ENCODE measurements at regions not wholly inside any gene's neighbourhood (a gene's known extent, or its start where the extent isn't known, plus 50 kb on each side); places are given as distances from the start of the nearest gene placed in this dataset.

- Histone ChIP-seq H3K4me3 (no peak overlapping the region), H3K4me1 (replicated peaks) (no peaks in the 10 kb centered on the region), H3K27ac (no peak overlapping the region), H3K9me3 (no peaks in the 10 kb centered on the region), H3K27me3 (replicated peaks; ENCODE audit: insufficient read depth) (no peaks in the 10 kb centered on the region), H3K36me3 (no peaks in the 10 kb centered on the region)
- no peak for TF ChIP-seq CTCF (IDR thresholded peaks at IDR 0.05)
- no peak for TF ChIP-seq POLR2A (IDR thresholded peaks at IDR 0.05)
- TF ChIP-seq POLR2AphosphoS5 (IDR thresholded peaks at IDR 0.05) = no peak
- DNase-seq (ENCODE audit: low spot score) = no peak
- intact Hi-C loops (cut with DNase I) = no loop called here
- WGBS = 46% methylated on average over 6 of the region's 6 CpGs
Observed at GRCh38 chr4:32519060-32519459, 1798.9 kb downstream of the PCDH7 start.

- TF ChIP-seq POLR2AphosphoS5 (IDR thresholded peaks at IDR 0.05) (no peak), CTCF (IDR thresholded peaks at IDR 0.05) (no peak), POLR2A (IDR thresholded peaks at IDR 0.05) (no peak)
- DNase-seq (ENCODE audit: low spot score) = no peak
- Histone ChIP-seq H3K4me1 (replicated peaks) (no peaks in the 10 kb centered on the region), H3K9me3 (no peaks in the 10 kb centered on the region), H3K27me3 (replicated peaks; ENCODE audit: insufficient read depth) (no peaks in the 10 kb centered on the region), H3K36me3 (no peaks in the 10 kb centered on the region), H3K4me3 (no peak overlapping the region), H3K27ac (no peak overlapping the region)
- intact Hi-C loops (cut with DNase I) = no loop called here
Observed at GRCh38 chr4:32525420-32525819, 1805.3 kb downstream of the PCDH7 start.

- intact Hi-C loops (cut with DNase I) = no loop called here
- TF ChIP-seq POLR2A (IDR thresholded peaks at IDR 0.05) (no peak), CTCF (IDR thresholded peaks at IDR 0.05) (no peak), POLR2AphosphoS5 (IDR thresholded peaks at IDR 0.05) (no peak)
Observed at GRCh38 chr4:32544846-32545245, 1824.7 kb downstream of the PCDH7 start.

GRCh38 chr4:32551943-32552342 is 1831.8 kb downstream of the PCDH7 start:
- no peak overlapping the region for H3K27ac ChIP-seq
- no peaks in the 10 kb centered on the region for H3K27me3 ChIP-seq (replicated peaks; ENCODE audit: insufficient read depth)
- no peak overlapping the region for H3K4me3 ChIP-seq
- no peaks in the 10 kb centered on the region for H3K36me3 ChIP-seq
- H3K9me3 ChIP-seq = no peaks in the 10 kb centered on the region
- H3K4me1 ChIP-seq (replicated peaks) = no peaks in the 10 kb centered on the region
- DNase-seq (ENCODE audit: low spot score) = no peak
- no peak for TF ChIP-seq CTCF (IDR thresholded peaks at IDR 0.05)
- TF ChIP-seq POLR2AphosphoS5 (IDR thresholded peaks at IDR 0.05) = no peak
- intact Hi-C loops (cut with DNase I) = no loop called here

More at GRCh38 chr4:32544846-32545245, 1824.7 kb downstream of the PCDH7 start:
- no peak overlapping the region for H3K27ac ChIP-seq
- 97% methylated on average over 3 of the region's 3 CpGs for WGBS
- H3K9me3 ChIP-seq = no peaks in the 10 kb centered on the region
- H3K27me3 ChIP-seq (replicated peaks; ENCODE audit: insufficient read depth) = no peaks in the 10 kb centered on the region
- H3K4me3 ChIP-seq = no peak overlapping the region
- no peaks in the 10 kb centered on the region for H3K4me1 ChIP-seq (replicated peaks)
- no peak for DNase-seq (ENCODE audit: low spot score)
- H3K36me3 ChIP-seq = no peaks in the 10 kb centered on the region

- TF ChIP-seq POLR2A (IDR thresholded peaks at IDR 0.05) (no peak), POLR2AphosphoS5 (IDR thresholded peaks at IDR 0.05) (no peak), CTCF (IDR thresholded peaks at IDR 0.05) (no peak)
- Histone ChIP-seq H3K27me3 (replicated peaks; ENCODE audit: insufficient read depth) (no peaks in the 10 kb centered on the region), H3K36me3 (no peaks in the 10 kb centered on the region), H3K9me3 (no peaks in the 10 kb centered on the region), H3K27ac (no peak overlapping the region), H3K4me3 (no peak overlapping the region), H3K4me1 (replicated peaks) (no peaks in the 10 kb centered on the region)
- 11% methylated on average over 5 of the region's 5 CpGs for WGBS
- intact Hi-C loops (cut with DNase I) = no loop called here
- DNase-seq (ENCODE audit: low spot score) = no peak
Observed at GRCh38 chr4:32560306-32560705, 1840.1 kb downstream of the PCDH7 start.
